ENCODE measurements at regions not wholly inside any gene's neighbourhood (a gene's known extent, or its start where the extent isn't known, plus 50 kb on each side); places are given as distances from the start of the nearest gene placed in this dataset.
"Not testable (repeated sequence)": the region's sequence is repeated elsewhere in the genome, so short reads cannot be mapped to it uniquely, and the experiment has no call there.

GRCh38 chr16:56029026-56029425, 153.9 kb upstream of the CES5A start:
- Mint-ChIP-seq H3K27ac (no peak overlapping the region), H3K4me3 (no peak overlapping the region), H3K36me3 (no peaks in the 10 kb centered on the region), H3K9me3 (no peaks in the 10 kb centered on the region), H3K4me1 (no peaks in the 10 kb centered on the region), H3K27me3 (peaks cover 20% of the 10 kb centered on the region)
- no peak for ATAC-seq (ENCODE audit: low read depth)
- POLR2A ChIA-PET: no interaction called here
- DNase-seq: no peak

GRCh38 chr16:56022818-56023217, 147.6 kb upstream of the CES5A start:
- H3K9me3 Mint-ChIP-seq: no peaks in the 10 kb centered on the region
- DNase-seq: no peak
- no peaks in the 10 kb centered on the region for H3K4me1 Mint-ChIP-seq
- POLR2A ChIA-PET: no interaction called here
- no peaks in the 10 kb centered on the region for H3K36me3 Mint-ChIP-seq
- H3K27me3 Mint-ChIP-seq: peaks cover 2% of the 10 kb centered on the region
- no peak overlapping the region for H3K4me3 Mint-ChIP-seq
- no peak overlapping the region for H3K27ac Mint-ChIP-seq
- no peak for ATAC-seq (ENCODE audit: low read depth)

DNA sequence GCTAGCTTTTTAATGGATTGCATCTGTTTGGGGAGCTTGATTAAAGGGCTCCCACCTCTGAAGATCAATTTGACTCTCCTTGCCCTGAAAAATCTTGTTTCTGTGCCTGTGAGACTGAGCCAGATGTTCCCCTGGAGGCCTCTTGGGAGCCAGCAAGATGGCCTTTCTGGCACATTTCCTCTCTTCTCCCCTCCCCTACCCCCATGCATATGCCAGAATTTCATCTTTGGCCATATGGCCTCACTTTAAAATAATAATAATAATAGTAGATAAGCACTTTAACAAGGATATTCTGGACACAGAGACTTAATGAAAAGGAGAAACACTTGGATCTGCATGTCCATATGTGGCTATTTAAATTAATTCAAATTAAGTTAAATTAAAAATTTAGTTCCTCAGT, 144.1 kb upstream of the CES5A start:
- ATAC-seq (ENCODE audit: low read depth): no peak
- peaks cover 7% of the 10 kb centered on the region for H3K27me3 Mint-ChIP-seq
- POLR2A ChIA-PET: no interaction called here
- no peaks in the 10 kb centered on the region for H3K36me3 Mint-ChIP-seq
- no peak for DNase-seq
- no peaks in the 10 kb centered on the region for H3K9me3 Mint-ChIP-seq
- H3K27ac Mint-ChIP-seq: no peak overlapping the region
- no peaks in the 10 kb centered on the region for H3K4me1 Mint-ChIP-seq
- H3K4me3 Mint-ChIP-seq: no peak overlapping the region

DNA sequence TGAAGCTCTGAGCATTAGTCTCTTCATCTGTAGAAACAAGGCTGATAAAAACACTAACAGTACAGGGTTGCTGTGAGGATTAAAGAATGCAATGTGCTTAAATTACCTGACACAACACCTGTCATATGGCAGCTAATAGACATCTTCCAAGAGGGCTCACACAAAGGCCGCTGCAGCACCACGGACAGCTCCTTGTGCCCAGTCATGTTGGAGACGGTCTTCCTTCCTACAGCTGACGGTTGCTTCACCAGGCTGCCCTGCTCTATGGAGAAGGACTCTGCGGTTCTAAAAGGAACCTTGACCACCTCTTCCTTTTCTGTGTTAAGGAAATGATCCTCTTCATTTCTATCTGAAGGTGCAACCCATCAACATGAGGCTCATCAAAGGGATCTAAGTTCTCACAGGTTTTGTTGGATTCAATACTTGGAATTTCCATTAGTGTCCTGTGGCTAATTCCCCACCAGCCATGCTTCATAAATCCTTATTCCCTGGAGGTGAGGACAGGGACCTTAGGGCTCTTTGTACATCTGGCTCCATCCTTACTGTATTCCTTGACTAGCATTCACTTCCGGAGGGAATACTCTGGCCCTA, 138.9 kb upstream of the CES5A start:
- ATAC-seq (ENCODE audit: low read depth): no peak

GRCh38 chr16:56012482-56012811, 137.3 kb upstream of the CES5A start:
- DNase-seq: no peak
- H3K27me3 Mint-ChIP-seq: peaks cover 5% of the 10 kb centered on the region
- H3K36me3 Mint-ChIP-seq: no peaks in the 10 kb centered on the region
- H3K27ac Mint-ChIP-seq: no peak overlapping the region
- ATAC-seq (ENCODE audit: low read depth): no peak
- H3K4me1 Mint-ChIP-seq: no peaks in the 10 kb centered on the region
- no peak overlapping the region for H3K4me3 Mint-ChIP-seq
- no peaks in the 10 kb centered on the region for H3K9me3 Mint-ChIP-seq
- POLR2A ChIA-PET: no interaction called here

More for the DNA sequence above, 138.9 kb upstream of the CES5A start:
- no peaks in the 10 kb centered on the region for H3K9me3 Mint-ChIP-seq
- DNase-seq: peak; percentile 70
- H3K27ac Mint-ChIP-seq: no peak overlapping the region
- no peaks in the 10 kb centered on the region for H3K36me3 Mint-ChIP-seq
- POLR2A ChIA-PET: no interaction called here
- no peaks in the 10 kb centered on the region for H3K4me1 Mint-ChIP-seq
- H3K4me3 Mint-ChIP-seq: no peak overlapping the region
- H3K27me3 Mint-ChIP-seq: peaks cover 7% of the 10 kb centered on the region

DNA sequence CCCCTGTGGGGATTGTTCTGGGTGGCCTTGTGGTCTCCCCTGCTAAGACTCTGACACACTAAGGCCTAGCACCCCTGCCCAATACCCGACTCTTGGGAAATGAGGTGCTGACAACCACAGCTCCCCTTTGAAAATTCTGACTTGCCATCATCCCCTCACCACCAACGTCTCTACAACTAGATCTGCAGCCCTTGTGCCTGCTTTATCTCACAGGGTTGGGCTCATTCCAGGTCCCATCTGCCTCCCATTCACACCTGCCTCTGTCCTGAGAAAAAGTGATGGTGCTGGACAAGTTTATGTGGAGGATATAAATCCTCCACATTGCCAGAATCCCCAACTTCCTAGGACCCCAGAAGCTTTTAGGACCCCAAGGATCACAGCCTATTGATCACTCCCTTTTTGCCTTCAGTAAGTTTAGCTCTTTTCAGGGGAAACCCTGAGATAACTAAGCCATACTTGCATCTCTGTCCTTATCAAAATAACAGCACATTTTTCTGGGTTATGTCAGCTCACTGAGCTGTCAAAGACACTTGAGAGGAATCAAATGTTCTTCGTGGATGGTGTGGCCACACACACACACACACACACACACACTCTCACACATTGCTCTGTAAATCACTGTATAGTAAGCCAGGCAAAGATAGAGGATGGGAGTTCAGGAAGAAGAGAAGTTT, 136.8 kb upstream of the CES5A start:
- Mint-ChIP-seq H3K9me3 (no peaks in the 10 kb centered on the region), H3K4me1 (no peaks in the 10 kb centered on the region), H3K27me3 (peaks cover 3% of the 10 kb centered on the region), H3K36me3 (no peaks in the 10 kb centered on the region), H3K4me3 (no peak overlapping the region), H3K27ac (no peak overlapping the region)
- no peak for DNase-seq
- no peak for ATAC-seq (ENCODE audit: low read depth)
- POLR2A ChIA-PET: no interaction called here

DNA sequence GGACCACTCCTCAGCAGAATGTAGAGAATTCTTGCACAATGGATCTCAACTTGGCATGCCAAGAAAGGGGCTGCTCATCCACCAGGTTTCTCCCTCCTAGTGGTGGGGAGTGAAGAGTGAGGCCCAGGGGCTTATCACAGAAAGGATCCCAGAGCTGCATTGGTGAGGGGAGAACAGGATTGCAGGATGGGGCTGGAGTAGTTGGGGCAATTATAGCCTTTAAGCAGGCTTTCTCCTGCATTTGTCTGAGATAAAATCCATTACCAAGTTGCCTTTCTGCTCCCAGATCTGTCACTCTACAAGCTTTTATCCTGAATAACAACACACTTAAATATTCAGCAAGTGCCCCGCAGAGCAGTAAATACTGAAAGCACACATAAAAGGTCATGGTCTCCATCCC, 130.8 kb upstream of the CES5A start:
- Mint-ChIP-seq H3K27ac (no peak overlapping the region), H3K4me3 (no peak overlapping the region), H3K9me3 (no peaks in the 10 kb centered on the region), H3K27me3 (peaks cover 2% of the 10 kb centered on the region), H3K36me3 (no peaks in the 10 kb centered on the region), H3K4me1 (no peaks in the 10 kb centered on the region)
- no peak for ATAC-seq (ENCODE audit: low read depth)
- POLR2A ChIA-PET: no interaction called here
- no peak for DNase-seq

DNA sequence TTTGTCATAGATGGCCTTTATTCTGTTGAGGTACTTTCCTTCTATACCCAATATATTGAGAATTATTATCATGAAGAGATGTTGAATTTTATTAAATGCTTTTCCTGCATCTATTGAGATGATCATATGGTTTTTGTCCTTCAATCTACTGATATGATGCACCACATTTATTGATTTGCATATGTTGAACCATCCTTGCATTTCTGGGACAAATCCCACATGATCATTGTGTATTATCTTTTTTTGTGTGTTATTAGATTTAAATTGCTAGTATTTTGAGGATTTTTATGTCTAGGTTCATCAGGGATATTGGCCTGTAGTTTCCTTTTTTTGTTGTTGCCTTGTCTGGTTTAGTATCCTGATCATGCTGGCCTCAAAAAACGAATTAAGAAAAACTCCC, 124.5 kb upstream of the CES5A start:
- H3K36me3 Mint-ChIP-seq: no peaks in the 10 kb centered on the region
- DNase-seq (no peak), ATAC-seq (ENCODE audit: low read depth) (no peak)
- H3K27me3 Mint-ChIP-seq: peaks cover 13% of the 10 kb centered on the region
- H3K27ac Mint-ChIP-seq: no peak overlapping the region
- POLR2A ChIA-PET: no interaction called here
- no peak overlapping the region for H3K4me3 Mint-ChIP-seq
- peaks cover 9% of the 10 kb centered on the region for H3K9me3 Mint-ChIP-seq
- no peaks in the 10 kb centered on the region for H3K4me1 Mint-ChIP-seq

DNA sequence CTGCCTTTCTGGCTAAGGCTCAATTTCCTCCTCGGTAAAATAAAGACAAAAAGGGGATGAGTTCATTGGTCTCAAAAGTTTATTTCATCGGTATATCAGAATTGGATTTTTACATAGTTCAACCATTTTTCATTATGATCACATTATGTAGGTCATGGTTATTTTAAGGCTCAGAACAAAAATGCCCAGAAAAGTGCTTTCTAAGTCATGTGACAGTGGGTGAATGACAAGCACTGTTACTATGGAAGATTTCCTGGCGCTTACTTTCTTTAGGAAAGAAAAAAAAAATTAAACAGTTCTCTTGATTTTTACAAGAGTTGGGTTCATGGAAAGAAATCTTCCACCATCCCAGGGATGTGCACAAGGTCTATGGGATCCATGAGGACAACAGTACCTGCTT, 117.9 kb upstream of the CES5A start:
- no peaks in the 10 kb centered on the region for H3K4me1 Mint-ChIP-seq
- peaks cover 4% of the 10 kb centered on the region for H3K9me3 Mint-ChIP-seq
- no peak overlapping the region for H3K4me3 Mint-ChIP-seq
- DNase-seq: no peak
- H3K36me3 Mint-ChIP-seq: no peaks in the 10 kb centered on the region
- H3K27ac Mint-ChIP-seq: no peak overlapping the region
- H3K27me3 Mint-ChIP-seq: peaks cover 2% of the 10 kb centered on the region
- POLR2A ChIA-PET: no interaction called here
- ATAC-seq (ENCODE audit: low read depth): no peak

GRCh38 chr16:55992551-55992950, 117.4 kb upstream of the CES5A start:
- no peaks in the 10 kb centered on the region for H3K4me1 Mint-ChIP-seq

GRCh38 chr16:55991843-55992242, 116.7 kb upstream of the CES5A start:
- Mint-ChIP-seq H3K36me3 (no peaks in the 10 kb centered on the region), H3K27me3 (peaks cover 6% of the 10 kb centered on the region), H3K27ac (no peak overlapping the region), H3K4me1 (no peaks in the 10 kb centered on the region), H3K4me3 (no peak overlapping the region), H3K9me3 (peaks cover 1% of the 10 kb centered on the region)
- ATAC-seq (ENCODE audit: low read depth) (no peak), DNase-seq (no peak)
- POLR2A ChIA-PET: no interaction called here

More at GRCh38 chr16:55992551-55992950, 117.4 kb upstream of the CES5A start:
- Mint-ChIP-seq H3K36me3 (no peaks in the 10 kb centered on the region), H3K27ac (no peak overlapping the region), H3K4me3 (no peak overlapping the region), H3K27me3 (peaks cover 2% of the 10 kb centered on the region), H3K9me3 (peaks cover 1% of the 10 kb centered on the region)
- POLR2A ChIA-PET: no interaction called here
- ATAC-seq (ENCODE audit: low read depth): no peak
- no peak for DNase-seq

- no peaks in the 10 kb centered on the region for H3K9me3 Mint-ChIP-seq
- DNase-seq (no peak), ATAC-seq (ENCODE audit: low read depth) (no peak)
- H3K4me3 Mint-ChIP-seq: no peak overlapping the region
- no peaks in the 10 kb centered on the region for H3K4me1 Mint-ChIP-seq
- POLR2A ChIA-PET: no interaction called here
- peaks cover 8% of the 10 kb centered on the region for H3K27me3 Mint-ChIP-seq
- no peaks in the 10 kb centered on the region for H3K36me3 Mint-ChIP-seq
- H3K27ac Mint-ChIP-seq: no peak overlapping the region
Observed at GRCh38 chr16:55989569-55989907, 114.4 kb upstream of the CES5A start.

DNA sequence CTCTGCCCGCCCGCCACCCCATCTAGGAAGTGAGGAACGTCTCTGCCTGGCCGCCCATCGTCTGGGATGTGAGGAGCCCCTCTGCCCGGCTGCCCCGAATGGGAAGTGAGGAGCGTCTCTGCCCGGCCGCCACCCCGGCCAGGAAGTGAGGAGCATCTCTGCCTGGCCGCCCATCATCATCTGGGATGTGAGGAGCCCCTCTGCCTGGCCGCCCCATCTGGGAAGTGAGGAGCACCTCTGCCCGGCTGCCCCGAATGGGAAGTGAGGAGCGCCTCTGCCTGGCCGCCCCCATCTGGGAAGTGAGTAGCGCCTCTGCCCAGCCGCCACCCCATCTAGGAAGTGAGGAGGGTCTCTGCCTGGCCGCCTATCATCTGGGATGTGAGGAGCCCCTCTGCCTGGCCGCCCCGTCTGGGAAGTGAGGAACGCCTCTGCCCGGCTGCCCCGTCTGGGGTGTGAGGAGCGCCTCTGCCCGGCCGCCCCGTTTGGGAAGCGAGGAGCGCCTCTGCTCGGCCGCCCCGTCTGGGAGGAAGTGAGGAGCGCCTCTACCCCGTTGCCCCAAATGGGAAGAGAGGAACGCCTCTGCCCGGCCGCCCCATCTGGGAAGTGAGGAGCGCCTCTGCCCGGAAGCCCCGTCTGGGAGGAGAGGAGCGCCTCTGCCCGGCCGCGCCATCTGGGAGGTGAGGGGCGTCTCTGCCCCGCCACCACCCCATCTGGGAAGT, 113.8 kb upstream of the CES5A start:
- H3K4me1 Mint-ChIP-seq; DNase-seq; ATAC-seq (ENCODE audit: low read depth); POLR2A ChIA-PET; H3K27ac Mint-ChIP-seq; H3K36me3 Mint-ChIP-seq; H3K4me3 Mint-ChIP-seq; H3K9me3 Mint-ChIP-seq; H3K27me3 Mint-ChIP-seq: not testable (repeated sequence)

- Mint-ChIP-seq H3K27ac (no peak overlapping the region), H3K4me3 (no peak overlapping the region), H3K9me3 (no peaks in the 10 kb centered on the region), H3K27me3 (peaks cover 9% of the 10 kb centered on the region), H3K36me3 (no peaks in the 10 kb centered on the region), H3K4me1 (no peaks in the 10 kb centered on the region)
- no peak for ATAC-seq (ENCODE audit: low read depth)
- DNase-seq: no peak
- POLR2A ChIA-PET: no interaction called here
Observed at GRCh38 chr16:55988013-55988412, 112.8 kb upstream of the CES5A start.
